HT-29 (cell line): ENCODE measurements at regions not wholly inside any gene's neighbourhood (a gene's known extent, or its start where the extent isn't known, plus 50 kb on each side); places are given as distances from the start of the nearest gene placed in this dataset.
"Not testable (repeated sequence)": the region's sequence is repeated elsewhere in the genome, so short reads cannot be mapped to it uniquely, and the experiment has no call there.

Experiments
- DNase-seq: peaks from one replicate; pipeline ENCODE4 v3.0.0-alpha.2; 2015; ENCODE audit warnings: low spot score

DNA sequence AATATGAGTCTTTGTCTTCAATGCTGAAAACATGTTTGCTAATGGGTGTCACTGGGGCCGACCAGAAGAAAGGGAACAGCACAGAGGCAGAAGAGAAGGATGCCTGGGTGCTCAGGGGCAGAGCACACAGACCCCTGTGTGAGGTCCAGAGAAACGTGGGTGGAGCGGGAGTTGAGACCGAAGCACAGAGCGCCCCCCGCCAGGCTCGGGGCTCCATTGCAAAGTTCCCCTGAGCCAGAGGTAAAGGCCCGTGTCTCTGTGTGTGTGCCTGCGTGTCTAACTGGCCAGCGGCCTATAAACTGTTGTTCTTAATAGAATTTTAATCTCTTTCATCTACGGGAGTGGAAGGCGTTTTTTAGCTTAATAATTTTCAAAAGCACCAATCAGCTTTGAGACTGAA, 343.1 kb downstream of the TEX29 start:
- no peak for DNase-seq

- DNase-seq = no peak
These were observed 343.5 kb downstream of the TEX29 start for GRCh38 chr13:111663953-111664421.

DNA sequence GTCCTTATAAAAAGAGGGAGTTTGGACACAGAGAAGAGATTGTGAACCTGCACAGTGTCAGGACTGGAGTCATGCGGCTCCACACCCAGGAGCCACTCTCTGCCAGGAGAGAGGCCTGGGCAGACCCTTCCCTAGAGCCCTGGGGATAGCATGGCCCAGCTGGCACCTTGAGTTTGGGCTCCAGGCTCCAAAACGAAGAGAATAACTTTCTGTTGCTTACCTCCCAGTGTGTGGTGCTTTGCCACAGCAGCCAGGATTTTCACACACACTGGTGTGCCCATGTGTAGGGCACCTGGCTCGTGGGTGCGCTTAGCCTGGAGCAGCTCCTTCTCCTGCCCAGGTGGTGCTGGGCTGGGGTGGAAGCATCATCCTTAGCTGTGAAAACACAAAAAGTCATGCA, 344.3 kb downstream of the TEX29 start:
- DNase-seq = no peak

DNA sequence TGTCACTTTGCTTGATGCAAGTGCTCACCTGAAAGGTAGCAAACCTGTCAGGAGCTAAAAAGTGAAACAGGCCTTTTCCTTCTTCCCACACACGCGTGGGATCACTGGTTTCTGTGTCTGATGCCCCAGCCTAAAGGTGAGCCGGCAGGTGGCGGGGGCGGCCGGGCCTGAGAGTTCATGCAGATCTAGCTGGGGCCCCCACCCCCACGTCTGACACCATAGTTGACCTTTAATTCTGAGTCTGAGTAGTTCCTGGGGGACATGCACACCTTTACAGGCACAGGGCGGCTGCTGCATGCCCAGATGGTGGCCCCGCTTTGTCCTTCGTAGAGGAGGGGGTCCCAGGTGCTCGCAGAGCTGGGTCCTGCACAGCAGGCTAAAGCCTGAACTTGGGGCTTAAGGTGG, 345.3 kb downstream of the TEX29 start:
- no peak for DNase-seq

DNA sequence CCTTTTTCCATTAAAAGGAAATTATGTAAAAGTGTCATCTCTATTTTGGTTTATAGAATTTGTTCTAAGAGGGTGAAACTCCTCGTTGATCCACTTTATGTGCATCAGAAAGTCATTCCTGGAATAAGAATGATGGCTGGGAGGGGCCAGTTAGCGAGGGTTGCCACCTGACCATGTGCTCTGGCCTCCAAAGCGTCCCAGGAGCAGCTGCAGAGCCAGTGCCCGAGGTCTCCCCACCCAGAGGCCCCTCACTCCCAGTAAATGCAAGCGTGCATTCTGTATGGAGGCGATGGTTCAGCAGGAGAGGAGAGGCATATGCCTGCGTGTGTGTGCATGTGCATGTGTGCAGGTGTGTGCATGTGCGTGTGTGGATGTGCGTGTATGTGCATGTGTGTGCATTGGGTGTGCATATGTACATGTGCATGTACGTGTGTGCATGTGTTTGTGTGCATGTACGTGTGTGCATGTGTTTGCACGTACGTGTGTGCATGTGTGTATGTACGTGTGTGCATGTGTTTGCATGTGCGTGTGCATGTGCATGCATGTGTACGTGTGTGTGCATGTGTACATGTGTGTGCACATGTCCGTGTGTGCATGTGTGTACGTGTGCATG, 345.8 kb downstream of the TEX29 start:
- DNase-seq = no peak

DNA sequence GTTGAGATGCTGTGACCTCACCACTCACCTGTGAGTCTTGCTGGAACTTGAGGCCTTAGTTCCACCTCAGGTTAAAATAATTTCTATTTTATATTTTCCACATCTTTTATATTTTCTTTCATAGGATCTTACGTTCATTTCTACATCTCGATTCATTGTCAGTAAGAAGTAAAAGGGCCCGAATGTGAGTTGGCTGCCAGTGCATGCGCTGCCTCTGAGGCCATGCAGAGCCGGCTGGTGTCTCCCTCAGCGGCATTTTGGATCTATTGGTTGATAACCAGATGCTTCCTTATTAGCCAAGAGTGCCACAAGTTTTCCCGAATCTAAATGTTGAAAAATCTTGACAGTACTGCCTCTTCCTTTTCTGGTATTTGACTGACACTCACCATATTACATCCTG, 347.3 kb downstream of the TEX29 start:
- no peak for DNase-seq

DNA sequence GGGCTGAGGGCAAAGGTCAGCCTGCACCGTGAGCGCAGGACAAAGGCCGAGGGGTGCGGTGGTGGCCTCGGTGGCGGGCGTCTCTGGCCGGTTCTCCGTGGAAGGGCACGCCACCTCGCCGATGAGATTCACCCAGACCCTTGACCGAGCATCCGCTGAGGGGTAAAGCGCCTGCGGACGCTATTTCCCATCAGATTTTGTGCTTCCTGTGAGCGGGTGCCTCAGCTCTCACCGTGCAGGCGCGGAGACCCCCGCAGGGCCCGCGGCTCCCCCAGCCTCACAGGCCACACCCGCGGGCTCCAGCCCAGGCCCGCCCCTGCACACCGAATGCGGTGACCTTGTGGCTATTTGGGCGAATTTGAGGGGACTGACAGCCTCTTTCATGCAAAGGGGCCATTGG, 348.0 kb downstream of the TEX29 start:
- DNase-seq = no peak

DNA sequence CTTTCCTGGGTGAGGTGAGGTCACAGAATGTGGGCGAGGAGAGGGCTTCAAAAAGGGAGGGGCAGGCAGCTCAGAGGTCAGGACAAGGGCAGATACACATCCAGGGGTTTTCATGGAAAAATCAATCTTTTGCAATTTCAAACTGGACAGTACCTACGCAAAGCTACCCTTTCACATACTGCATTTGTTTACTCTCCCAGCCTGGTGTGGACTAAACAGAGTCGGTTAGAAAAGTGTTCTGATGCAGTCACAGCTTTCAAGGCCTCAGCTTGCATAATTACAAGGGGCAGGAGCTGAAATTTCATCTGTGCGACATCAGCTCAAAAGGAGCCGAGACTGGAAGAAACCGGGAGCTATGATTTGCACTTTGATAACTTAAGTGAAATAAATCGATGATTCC, 351.8 kb downstream of the TEX29 start:
- not testable (repeated sequence) for DNase-seq

DNA sequence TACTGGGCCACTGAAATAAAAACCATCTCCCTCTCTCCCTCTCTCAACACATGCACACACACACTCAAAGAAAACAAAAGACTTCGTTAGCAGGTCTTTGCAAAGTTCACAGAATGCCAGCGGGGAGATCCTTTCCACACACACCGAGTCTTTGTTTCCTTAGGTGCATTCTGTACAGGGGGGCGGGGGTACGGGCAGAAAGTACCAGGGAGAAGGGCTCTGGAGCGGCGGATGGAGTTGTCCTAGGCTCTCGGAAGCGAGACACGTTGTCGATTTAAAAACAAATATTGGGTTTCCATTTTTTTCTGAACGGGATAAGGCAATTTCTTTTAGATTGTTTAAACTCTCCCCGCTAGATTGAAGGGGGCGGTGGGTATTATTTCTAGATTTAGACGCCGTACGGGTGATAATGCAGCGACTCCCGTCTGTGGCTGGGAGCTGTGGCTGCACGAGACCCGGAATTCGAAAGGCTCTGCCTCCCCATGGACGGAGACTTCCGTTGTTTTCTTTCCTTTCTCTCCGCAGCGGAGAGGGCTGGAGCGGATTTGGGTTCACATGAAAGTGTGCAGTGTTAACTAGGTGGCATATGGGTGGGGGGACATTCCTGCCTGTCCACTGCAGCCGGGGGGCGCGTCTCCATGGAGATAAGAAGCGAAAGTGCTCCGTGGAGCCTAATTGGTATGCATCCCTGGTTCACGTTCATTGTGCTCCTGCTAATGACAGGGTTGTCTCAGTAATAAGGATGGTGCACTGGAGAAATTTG, 357.9 kb downstream of the TEX29 start:
- DNase-seq = not testable (repeated sequence)

DNA sequence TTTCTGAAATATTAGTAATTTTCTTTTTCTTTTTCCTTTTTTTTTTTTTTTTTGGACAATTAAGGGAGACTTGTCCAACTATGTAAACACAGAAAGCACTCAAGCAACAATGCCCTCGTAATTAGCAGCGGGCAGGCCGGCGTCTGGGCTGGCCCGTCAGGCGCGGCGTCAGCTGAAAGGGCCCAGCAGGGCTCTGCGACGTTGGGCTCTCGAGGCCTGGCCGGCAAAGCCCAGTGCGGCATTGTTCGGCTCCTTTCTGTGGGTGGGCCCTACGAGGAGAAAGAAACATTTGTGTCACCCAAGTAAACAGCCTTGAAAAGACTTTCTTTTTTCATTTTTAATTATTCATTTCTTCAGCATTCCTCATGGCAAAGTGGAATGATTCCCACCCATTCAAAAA, 359.2 kb downstream of the TEX29 start:
- DNase-seq = not testable (repeated sequence)

- DNase-seq = not testable (repeated sequence)
These were observed 359.7 kb downstream of the TEX29 start for GRCh38 chr13:111680100-111680499.

DNA sequence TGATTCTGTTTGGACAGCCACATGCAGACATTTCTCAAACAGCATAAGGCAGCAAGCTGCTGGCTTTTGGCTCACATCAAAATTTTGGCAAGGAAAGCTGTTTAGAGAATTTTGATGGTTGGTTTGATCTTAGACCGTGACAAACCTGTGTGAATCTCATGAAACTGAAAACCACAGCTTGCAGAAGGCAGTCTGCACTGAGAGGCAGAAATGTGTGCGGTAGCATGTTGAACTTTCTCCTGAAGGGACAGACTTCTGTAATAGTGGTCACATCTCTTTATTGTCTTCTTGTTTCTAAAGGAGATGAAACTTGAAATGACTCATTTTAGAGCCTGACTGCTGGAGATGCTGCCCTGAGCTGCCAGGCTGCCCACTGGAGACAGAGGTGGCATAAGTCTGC, 371.6 kb downstream of the TEX29 start:
- DNase-seq = not testable (repeated sequence)

DNA sequence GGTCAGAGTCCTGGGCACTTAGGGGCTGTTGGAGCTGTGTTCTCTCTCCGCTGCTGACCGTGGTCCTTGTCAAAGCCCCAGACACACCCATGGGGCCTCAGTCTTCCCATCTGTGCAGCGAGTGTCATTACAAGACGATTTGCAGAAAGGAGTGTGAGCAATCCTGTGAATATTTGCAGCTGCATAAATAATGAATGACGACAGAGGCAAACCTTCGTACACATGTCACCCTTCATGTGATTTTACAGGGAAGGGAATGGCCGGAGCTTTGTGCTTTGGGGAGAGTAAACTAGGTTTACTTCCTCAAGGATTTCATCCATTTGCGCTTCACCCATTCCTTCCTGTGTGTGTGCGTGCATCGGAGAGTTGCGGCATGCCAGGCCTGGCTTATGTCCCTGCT, 370.8 kb upstream of the SOX1 start:
- not testable (repeated sequence) for DNase-seq

DNA sequence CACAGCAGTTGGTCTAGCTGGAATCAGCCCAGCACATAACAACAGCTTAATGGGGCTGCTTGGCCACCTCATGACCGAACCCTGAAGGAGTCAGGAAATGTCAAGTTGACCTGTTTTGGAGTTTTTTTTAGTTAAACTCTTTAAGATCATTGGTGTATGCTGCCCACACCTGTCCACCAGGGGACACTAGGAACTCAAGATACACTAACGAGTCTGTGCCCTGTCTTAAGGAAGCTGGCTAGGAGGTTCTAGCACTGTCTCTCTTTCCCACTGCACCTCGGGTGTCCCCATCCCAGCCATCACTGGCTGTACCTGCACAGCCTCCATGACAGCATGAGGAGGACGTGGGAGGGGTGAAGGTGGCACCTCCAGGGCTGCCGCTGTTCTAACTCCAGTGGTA, 364.9 kb upstream of the SOX1 start:
- not testable (repeated sequence) for DNase-seq
